HG03025 (cell line): ENCODE measurements at regions not wholly inside any gene's neighbourhood (a gene's known extent, or its start where the extent isn't known, plus 50 kb on each side); places are given as distances from the start of the nearest gene placed in this dataset.

Experiments
- ATAC-seq: cut with Tn5 transposase; IDR thresholded peaks from one replicate; pipeline ENCODE4 v1.9.1; 2021; ENCODE audit warnings: mild to moderate bottlenecking, moderate library complexity; ENCODE audit not compliant: unreplicated experiment, low FRiP score

- ATAC-seq = no peak
Observed at GRCh38 chr10:111773950-111774349, 409.6 kb downstream of the GPAM start.

- no peak for ATAC-seq
Observed at GRCh38 chr10:111774486-111774885, 409.1 kb downstream of the GPAM start.

DNA sequence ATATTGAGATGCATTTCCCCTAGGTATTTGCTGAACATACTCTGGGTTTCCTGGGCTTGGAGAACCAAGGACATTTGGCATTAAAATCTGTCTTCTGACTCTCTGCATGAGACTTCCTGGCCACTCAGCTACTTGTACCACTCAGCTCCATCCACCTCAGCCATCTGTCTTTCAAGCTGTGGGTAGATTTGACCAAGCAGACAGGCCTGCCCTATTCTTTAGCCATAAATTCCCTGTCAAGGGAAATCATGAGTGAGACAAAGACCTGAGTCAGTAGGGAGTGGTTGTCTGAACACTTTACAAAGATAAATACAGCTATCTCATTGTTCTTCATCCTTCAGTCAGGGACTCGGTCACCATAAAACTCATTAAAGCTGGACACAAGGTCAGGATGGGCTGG lies 399.1 kb downstream of the GPAM start:
- ATAC-seq = no peak

DNA sequence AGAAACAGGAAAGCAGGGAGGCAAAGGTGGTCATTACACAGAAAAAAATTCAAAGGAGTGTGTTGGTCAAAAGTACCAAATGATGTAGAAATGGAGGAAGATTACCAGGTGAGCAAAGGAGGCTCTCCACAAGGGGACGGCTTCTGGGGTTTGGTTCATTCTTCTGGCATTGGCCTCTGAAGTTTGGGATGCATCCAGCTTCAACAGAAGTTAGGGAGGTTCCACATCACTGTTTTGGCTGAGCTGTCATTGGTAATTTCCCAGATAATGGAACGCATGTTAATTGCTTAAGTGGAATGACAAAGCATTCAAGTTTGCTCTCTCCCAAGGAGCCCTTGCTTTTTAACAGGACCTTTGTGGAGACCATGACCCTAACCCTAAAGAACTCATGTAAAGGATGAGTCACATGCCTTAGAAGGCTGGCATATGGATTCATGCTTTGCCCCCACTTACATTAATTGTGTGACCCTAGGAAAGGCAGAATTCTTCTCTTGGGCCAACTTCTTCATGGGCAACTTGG lies 398.6 kb downstream of the GPAM start:
- ATAC-seq = no peak

GRCh38 chr10:111785921-111786320 lies 397.6 kb downstream of the GPAM start:
- no peak for ATAC-seq

DNA sequence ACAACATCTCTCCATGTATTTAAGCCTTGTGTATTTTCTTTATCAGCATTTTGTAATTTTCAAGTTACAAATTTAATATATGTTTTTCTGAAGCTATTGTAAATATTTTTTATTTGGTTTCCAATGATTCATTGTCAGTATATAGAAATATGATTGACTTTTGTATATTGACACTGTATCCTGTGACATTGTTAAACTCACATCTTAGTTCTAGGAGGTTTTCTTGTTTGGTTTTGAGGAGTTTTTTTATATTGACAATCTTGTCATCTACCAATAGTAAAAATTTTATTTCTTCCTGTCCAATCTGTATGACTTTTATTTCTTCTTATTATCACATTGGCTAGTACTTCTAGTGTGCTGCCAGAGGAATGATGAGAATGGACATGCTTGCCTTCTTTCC lies 393.7 kb downstream of the GPAM start:
- ATAC-seq = no peak

DNA sequence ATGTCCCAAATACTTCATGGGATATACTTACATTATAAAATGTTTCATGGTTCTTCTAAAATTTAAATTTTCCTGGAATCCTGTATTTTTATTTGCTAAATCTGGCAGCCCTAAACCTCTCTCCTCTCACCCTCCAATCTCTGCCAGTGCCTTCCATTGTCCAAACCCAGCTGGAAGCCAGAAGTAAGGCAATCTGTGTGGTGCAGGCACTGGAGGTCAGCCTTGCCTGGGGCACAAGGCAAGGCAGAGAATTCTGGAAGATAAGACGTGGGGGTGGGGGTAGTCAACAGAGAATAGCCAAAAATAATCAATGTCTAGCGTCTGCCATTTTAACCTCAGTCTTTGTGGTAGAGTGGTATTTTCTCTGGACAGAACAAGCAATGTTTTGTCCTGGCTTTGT lies 381.7 kb downstream of the GPAM start:
- no peak for ATAC-seq

- no peak for ATAC-seq
Observed at GRCh38 chr10:111804781-111805180, 378.8 kb downstream of the GPAM start.

- ATAC-seq = no peak
Observed at GRCh38 chr10:111811517-111811916, 372.0 kb downstream of the GPAM start.

DNA sequence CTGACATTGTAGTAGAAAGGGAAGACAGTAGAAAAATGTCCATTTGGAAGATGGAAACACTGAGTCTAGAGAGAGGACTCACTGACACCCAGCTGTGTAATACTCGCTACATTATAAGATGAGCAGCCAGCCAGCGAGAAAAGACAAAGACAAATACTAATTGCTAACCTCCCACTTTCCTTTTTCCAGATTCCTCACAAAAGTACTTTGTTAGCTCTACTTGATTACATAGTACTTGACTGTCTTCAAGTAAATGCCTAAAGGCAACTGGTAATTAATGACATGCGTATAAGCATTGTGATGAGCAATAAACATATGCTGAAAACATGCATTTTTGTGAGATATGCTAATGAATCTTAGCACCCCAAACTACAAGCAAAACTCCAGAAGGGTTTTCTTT lies 363.1 kb downstream of the GPAM start:
- no peak for ATAC-seq

DNA sequence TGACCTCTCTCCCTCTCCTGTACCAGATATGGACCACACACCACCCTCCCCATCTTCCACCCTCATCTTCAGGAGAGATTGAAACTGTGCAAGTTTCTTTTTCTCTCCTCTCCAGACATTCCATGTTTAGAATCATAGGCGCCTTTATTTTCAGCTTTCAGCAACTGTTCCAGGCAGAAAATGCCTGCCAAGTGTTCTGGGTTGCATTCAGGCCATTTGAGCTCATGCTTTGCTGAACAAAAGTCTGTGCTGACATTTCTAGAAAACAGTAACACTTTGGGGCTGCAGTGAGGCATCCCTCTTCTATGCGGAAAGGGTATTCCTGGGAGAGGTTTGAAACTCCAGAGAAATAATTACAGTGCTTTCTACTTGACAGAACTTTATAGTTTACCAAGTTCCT lies 361.7 kb downstream of the GPAM start:
- ATAC-seq = no peak

DNA sequence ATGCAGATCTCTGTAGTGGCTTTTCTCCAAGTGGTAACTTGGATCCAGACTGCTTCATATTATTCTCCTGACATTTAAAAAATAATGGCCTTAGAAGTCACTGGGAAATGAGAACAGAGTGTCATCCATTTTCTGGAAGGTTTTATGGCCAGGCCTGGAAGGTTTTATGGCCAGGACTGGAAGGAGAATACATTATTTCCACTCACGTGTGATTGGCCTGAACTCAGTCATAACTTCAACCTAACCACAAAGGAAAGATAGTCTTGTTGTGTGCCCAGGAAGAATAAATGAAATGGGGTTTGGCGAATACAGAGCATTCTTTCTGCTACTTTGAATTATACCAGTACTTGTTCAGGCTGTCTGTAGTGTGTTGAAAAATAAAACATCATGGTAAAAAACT lies 360.9 kb downstream of the GPAM start:
- no peak for ATAC-seq

DNA sequence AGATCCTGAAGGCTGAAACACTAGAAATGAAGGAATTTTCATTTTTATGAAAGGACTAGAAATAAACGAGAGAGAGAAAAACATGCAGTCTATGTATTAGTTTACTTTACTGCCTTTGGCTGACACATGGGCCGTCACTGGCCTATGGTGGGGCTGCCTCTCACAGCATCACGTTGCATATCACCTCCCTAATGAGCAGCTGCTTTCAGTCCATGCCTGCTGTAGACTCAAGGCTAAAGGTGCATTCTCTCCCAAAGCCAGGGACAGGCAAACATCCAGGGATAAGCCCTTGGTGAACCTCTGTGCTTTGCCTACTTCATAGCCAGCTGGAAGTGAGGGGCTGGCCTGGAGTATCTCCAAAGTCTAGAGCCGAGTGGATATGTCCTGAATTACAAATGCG lies 359.4 kb downstream of the GPAM start:
- ATAC-seq = no peak

- no peak for ATAC-seq
Observed at GRCh38 chr10:111830359-111830758, 353.2 kb downstream of the GPAM start.

GRCh38 chr10:111831058-111831457 lies 352.5 kb downstream of the GPAM start:
- ATAC-seq = no peak

DNA sequence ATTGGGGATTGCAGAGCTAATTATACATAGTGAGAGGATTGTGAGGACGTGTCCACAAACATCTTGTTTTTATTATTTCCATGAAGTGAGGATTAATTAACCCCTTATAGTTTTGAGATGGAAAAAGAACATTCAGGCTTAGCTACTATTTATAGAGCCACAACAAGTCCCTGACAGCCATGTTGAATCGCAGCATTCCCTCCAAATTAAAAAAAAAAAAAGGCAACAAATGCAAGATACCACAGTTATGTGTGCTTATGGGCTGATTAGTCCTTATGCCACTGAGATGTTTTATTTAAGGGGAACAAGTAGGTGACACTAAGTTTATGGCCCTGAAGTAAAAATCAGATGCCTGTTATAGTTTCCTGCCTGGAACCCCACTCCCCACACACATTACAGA lies 350.3 kb downstream of the GPAM start:
- ATAC-seq = no peak

- ATAC-seq = no peak
Observed at GRCh38 chr10:111835574-111835973, 348.0 kb downstream of the GPAM start.

- ATAC-seq = no peak
Observed at GRCh38 chr10:111836064-111836463, 347.5 kb downstream of the GPAM start.

DNA sequence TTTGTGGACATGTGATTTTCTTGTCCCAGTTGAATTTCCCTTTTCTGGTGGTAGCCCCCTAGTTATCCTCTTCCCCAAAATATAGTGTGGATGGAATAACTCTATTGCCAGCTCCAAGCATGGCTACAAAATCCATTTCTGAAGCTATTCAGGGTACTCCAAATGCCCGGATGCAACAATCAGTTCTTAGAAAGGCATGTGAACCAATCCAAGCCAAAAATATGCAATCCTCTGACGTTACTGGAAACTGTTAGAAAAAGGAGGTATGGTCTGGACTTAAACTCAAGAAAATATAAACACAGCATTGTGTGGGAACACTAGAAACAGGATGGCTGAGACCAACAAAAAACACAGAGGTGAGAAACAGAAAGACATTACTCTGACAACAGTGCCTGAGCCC lies 347.0 kb downstream of the GPAM start:
- no peak for ATAC-seq

GRCh38 chr10:111837086-111837485 lies 346.5 kb downstream of the GPAM start:
- no peak for ATAC-seq

DNA sequence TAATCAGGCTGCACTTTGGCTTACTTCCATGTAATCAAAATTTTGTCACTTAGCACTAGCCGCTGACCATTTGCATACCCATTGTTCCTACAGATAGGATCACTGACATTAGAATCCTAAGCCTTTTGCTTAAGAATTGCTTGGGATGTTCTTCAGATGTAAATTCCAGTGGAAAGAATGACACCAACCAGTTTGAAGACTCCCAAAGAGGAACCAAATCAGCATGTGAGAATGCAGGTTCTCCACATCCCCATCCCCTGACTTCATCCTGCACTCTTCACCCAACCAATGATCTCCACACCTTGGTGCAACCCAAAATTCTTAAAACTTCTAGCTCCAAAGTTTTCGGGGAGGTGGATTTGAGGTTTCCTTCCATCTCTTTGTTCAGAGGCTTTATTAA lies 345.6 kb downstream of the GPAM start:
- no peak for ATAC-seq

DNA sequence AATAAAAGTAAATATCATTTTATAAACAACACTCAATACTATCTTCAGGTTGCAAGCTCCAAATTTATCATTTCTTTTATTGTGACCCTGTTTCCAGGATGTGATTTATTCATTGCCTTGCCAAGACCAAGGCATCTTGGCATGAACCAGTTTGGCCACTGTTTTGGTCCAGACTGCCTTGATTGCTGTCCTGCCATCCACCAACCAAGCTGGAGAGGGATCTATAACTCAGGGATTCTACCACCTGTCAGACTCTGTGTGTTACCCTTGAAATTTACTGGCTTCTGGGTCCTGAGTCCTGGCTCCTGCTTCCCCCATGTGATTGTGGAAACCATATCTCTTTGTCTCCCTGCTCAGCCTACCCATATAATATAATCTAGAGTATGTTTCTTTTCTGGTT lies 343.0 kb downstream of the GPAM start:
- no peak for ATAC-seq

DNA sequence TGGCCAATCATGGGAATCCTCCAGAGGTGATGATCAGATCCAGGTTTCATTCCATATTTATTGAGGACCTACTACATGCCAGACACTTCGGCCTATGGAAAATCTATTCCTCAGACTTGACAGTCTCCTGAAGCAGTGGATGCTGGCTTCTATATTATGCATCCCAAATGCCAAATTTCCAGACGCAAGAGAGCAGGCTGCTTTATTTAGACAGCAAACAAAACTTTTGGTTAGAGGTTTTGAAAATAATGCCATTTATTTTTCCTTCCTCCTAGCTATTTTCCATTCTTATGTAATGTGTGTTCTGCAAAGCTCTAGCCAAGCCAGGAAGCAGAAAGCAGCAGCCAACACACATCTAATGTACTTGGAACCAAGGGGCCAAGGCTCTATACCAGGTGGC lies 330.8 kb downstream of the GPAM start:
- ATAC-seq = no peak
